Thyroid gland (tissue), 4 donors: ENCODE measurements at regions not wholly inside any gene's neighbourhood (a gene's known extent, or its start where the extent isn't known, plus 50 kb on each side); places are given as distances from the start of the nearest gene placed in this dataset.

Source experiments
- DNase-seq, 2 donors: peaks; one replicate each; pipeline ENCODE4 v3.0.0-alpha.2; 2019
- H3K27ac ChIP-seq, 3 donors: fragments of 200-600 bp; sonication (generic); 1 replicate in 2 of 3; 2 replicates in 1 of 3; pipeline ENCODE4 v1.5.1; 2016 to 2019; ENCODE audit warnings: mild to moderate bottlenecking in 1 of 3, moderate library complexity in 1 of 3
- H3K27me3 ChIP-seq: fragments of 200-600 bp; sonication (generic); one replicate; pipeline ENCODE4 v1.5.1; 2019
- H3K36me3 ChIP-seq, 2 donors: fragments of 200-600 bp; sonication (generic); one replicate each; pipeline ENCODE4 v1.5.1; 2016 to 2019
- H3K4me1 ChIP-seq, 2 donors: fragments of 200-600 bp; sonication (generic); one replicate each; pipeline ENCODE4 v1.5.1; 2017 to 2019
- H3K4me3 ChIP-seq, 3 donors: fragments of 200-600 bp; sonication (generic); replicated peaks in 1 of 3; 1 replicate in 2 of 3; 2 replicates in 1 of 3; pipeline ENCODE4 v1.5.1; 2016; ENCODE audit warnings: mild to moderate bottlenecking in 1 of 3
- H3K9me3 ChIP-seq: fragments of 200-600 bp; sonication (generic); one replicate; pipeline ENCODE4 v1.5.1; 2017
- CTCF ChIP-seq, 6 experiments: fragments of 200-600 bp in 3 of 6; fragments of 450-650 bp in 3 of 6; sonication (generic) in 3 of 6; IDR thresholded peaks; one replicate each; pipeline ENCODE4 v1.5.1; 2016 to 2019; ENCODE audit warnings: antibody characterized with exemption in 6 of 6, mild to moderate bottlenecking in 2 of 6, inconsistent platforms in 1 of 6, moderate library complexity in 1 of 6
- POLR2A ChIP-seq, 2 donors: fragments of 450-650 bp; IDR thresholded peaks; one replicate each; pipeline ENCODE4 v1.6.1; 2017; ENCODE audit warnings: antibody characterized with exemption in 2 of 2, mild to moderate bottlenecking in 2 of 2, moderate library complexity in 1 of 2
- WGBS, 2 donors: methylation state at CpG; one replicate each; pipeline ENCODE4 v1.1.5; 2017; 5-methylcytosine and 5-hydroxymethylcytosine counted together
- intact Hi-C: fragments of 100-400 bp; cut with DNase I; formaldehyde crosslinking; loops from one replicate; pipeline ENCODE4 v1.15.1; 2023

- Histone ChIP-seq H3K27me3 (no peaks in the 10 kb centered on the region), H3K36me3 (no peaks in the 10 kb centered on the region), H3K4me3 (no peak overlapping the region), H3K9me3 (no peaks in the 10 kb centered on the region), H3K27ac (no peak overlapping the region), H3K4me1 (no peaks in the 10 kb centered on the region)
- TF ChIP-seq CTCF (IDR thresholded peaks at IDR 0.05): no peak
- no peak for TF ChIP-seq POLR2A (IDR thresholded peaks at IDR 0.05)
- WGBS, 2 donors: 63 to 65% methylated on average over 6 to 7 of the region's 7 CpGs
- no peak for DNase-seq
- intact Hi-C loops: no loop called here
Measured at GRCh38 chr9:126205265-126205664, 121.4 kb upstream of the MVB12B start.

GRCh38 chr9:126205845-126206498, 120.7 kb upstream of the MVB12B start:
- H3K36me3 ChIP-seq: no peaks in the 10 kb centered on the region
- DNase-seq: no peak
- intact Hi-C loops: no loop called here
- no peaks in the 10 kb centered on the region for H3K4me1 ChIP-seq
- no peaks in the 10 kb centered on the region for H3K27me3 ChIP-seq
- H3K27ac ChIP-seq: no peak overlapping the region
- WGBS, 2 donors: 77 to 83% methylated on average over 19 to 22 of the region's 22 CpGs
- H3K9me3 ChIP-seq: no peaks in the 10 kb centered on the region
- H3K4me3 ChIP-seq: no peak overlapping the region
- TF ChIP-seq CTCF (IDR thresholded peaks at IDR 0.05): no peak
- TF ChIP-seq POLR2A (IDR thresholded peaks at IDR 0.05): no peak

- Histone ChIP-seq H3K9me3 (no peaks in the 10 kb centered on the region), H3K4me1 (no peaks in the 10 kb centered on the region), H3K4me3 (no peak overlapping the region), H3K27me3 (no peaks in the 10 kb centered on the region), H3K27ac (no peak overlapping the region), H3K36me3 (no peaks in the 10 kb centered on the region)
- TF ChIP-seq CTCF (IDR thresholded peaks at IDR 0.05): no peak
- DNase-seq: no peak
- 78 to 82% methylated on average over 5 of the region's 5 CpGs for WGBS, 2 donors
- intact Hi-C loops: no loop called here
Measured at GRCh38 chr9:126207256-126207655, 119.4 kb upstream of the MVB12B start.

GRCh38 chr9:126208216-126208758, 118.3 kb upstream of the MVB12B start:
- TF ChIP-seq POLR2A (IDR thresholded peaks at IDR 0.05) (no peak), CTCF (IDR thresholded peaks at IDR 0.05) (no peak)
- H3K36me3 ChIP-seq: no peaks in the 10 kb centered on the region
- intact Hi-C loops: no loop called here
- no peak overlapping the region for H3K27ac ChIP-seq
- no peaks in the 10 kb centered on the region for H3K27me3 ChIP-seq
- H3K4me1 ChIP-seq: no peaks in the 10 kb centered on the region
- 83 to 89% methylated on average over 3 of the region's 3 CpGs for WGBS, 2 donors
- H3K4me3 ChIP-seq: no peak overlapping the region
- H3K9me3 ChIP-seq: no peaks in the 10 kb centered on the region
- no peak for DNase-seq

GRCh38 chr9:126211441-126212074, 115.1 kb upstream of the MVB12B start:
- TF ChIP-seq POLR2A (IDR thresholded peaks at IDR 0.05) (no peak), CTCF (IDR thresholded peaks at IDR 0.05) (no peak)
- Histone ChIP-seq H3K36me3 (no peaks in the 10 kb centered on the region), H3K27me3 (no peaks in the 10 kb centered on the region), H3K4me3 (no peak overlapping the region), H3K27ac (no peak overlapping the region), H3K4me1 (no peaks in the 10 kb centered on the region), H3K9me3 (no peaks in the 10 kb centered on the region)
- no peak for DNase-seq
- intact Hi-C loops: no loop called here
- 79 to 80% methylated on average over 3 of the region's 3 CpGs for WGBS, 2 donors
